ENCODE measurements at regions not wholly inside any gene's neighbourhood (a gene's known extent, or its start where the extent isn't known, plus 50 kb on each side); places are given as distances from the start of the nearest gene placed in this dataset.

DNA sequence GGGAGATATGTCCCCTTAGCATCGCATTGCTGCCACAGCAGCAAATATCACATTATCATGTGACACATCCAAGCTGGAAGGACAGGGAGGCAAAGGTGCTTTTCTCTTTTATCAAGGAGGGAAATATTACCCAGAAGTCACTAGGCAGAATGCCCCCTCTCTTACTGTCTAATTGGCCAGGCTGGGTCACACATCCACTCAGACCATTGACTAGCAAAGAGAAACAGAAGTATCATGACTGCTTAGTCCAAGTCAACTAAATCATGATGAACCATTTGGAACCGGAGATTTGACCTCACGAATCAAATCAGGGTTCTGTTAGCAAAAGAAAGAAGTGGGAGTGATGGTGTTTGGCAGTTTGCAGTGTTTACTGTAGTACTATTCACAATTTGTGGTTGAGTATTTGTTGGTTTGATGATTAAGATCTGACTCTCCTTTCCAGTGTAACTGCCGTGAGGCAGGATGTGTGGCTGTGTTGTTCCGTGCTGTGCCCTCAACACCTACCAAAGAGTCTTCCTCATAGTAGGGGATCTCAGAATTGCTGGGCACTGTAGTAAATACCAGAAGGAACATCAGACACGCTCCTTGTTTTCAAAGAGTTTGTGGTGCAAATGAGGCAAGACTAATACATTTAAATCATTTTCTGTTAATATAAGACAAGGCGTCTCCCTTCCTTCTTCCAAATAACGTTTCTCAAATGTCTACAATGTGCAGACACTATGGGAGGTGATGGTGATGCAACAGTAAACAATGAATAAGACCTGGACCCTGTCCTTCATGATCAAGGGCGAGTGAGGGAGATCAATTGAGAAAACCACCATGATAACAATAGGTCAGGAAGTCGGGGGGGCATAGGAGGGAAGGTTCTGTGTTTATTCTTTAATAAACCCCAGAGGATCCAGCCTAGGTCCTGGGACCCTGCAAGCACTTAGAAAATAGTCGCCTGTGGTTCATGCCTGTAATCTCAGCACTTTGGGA, 194.4 kb upstream of the CRY1 start (continued):
- TF ChIP-seq BCLAF1 (IDR thresholded peaks at IDR 0.05) = no peak
- TF ChIP-seq HOXA3 (CRISPR knock-in tag; IDR thresholded peaks at IDR 0.05) = no peak
- 0 out of 2 replicates have a peak, but pooled peaks have one; percentile 17 for TF ChIP-seq FOSL2 (CRISPR knock-in tag; IDR thresholded peaks at IDR 0.05)
- TF ChIP-seq RARA (CRISPR knock-in tag; IDR thresholded peaks at IDR 0.05) = 0 out of 2 replicates have a peak, but pooled peaks have one; percentile 26
- TF ChIP-seq FOXA3 (CRISPR knock-in tag; IDR thresholded peaks at IDR 0.05) = peak; percentile 62; the same call in 1 of the 2 replicates
- TF ChIP-seq ZNF614 (CRISPR knock-in tag; IDR thresholded peaks at IDR 0.05; ENCODE audit: borderline replicate concordance) = no peak

DNA sequence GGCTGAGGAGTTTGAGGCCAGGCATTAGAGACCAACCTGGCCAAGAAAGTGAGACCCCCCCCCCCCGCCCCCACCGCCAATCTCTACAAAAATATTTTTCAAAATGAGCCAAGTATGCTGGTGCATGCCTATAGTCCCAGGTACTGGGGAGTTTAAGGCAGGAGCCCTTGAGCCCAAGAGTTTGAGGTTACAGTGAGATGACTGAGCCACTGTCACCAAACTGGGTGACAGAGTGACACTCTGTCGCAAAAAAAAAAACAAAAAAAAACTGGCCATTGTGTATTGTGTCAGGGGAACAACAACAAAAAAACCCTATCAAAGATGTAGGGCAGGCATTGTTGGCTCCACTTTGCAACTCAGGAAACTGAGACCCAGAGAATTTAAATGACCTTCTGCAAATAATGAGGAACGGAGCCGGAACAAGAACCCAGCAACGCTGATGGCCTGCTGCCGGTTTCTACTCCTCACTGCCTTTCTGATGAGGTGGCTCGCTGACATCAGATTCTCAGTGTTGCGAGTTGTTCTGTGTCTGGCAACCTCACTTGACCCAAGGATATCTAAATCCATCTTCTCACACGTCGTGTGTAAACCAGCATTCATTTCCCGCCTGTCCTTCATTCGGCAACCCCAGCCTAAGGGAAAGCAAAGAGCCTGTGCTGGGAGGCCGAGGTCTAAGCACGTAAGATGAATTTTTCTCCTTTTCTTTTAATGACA, 195.2 kb upstream of the CRY1 start:
- H3K4me3 ChIP-seq (replicated peaks in 1 of 3; ENCODE audit: insufficient read depth in 1 of 3, low read depth in 2 of 3, low read length in 3 of 3) = no peak overlapping the region
- WGBS (ENCODE audit: low lambda C conversion rate) = 27% methylated on average over 13 of the region's 15 CpGs
- H3K4me2 ChIP-seq (ENCODE audit: low read depth, low read length) = no peak overlapping the region
- no peak overlapping the region for H2AFZ ChIP-seq (ENCODE audit: low read length)
- H3K36me3 ChIP-seq (replicated peaks in 1 of 2; ENCODE audit: control insufficient read depth in 1 of 2, insufficient read depth in 2 of 2, low read length in 2 of 2) = no peaks in the 10 kb centered on the region
- BruUV-seq (replicated peaks) = no TSS peak
- ChIA-PET POLR2A (no interaction called here), CTCF (ENCODE audit: low intra/inter-chr PET ratio, low total read pairs) (no interaction called here)
- FAIRE-seq (no peak), ATAC-seq (no peak), DNase-seq (ENCODE audit: low spot score) (no peak)
- no peaks in the 10 kb centered on the region for H3K9me3 ChIP-seq (ENCODE audit: low read length)
- H3K4me1 ChIP-seq (ENCODE audit: insufficient read depth, low read length) = no peaks in the 10 kb centered on the region
- no peak overlapping the region for H3K9ac ChIP-seq (ENCODE audit: insufficient read depth, low read depth, low read length)
- H3K27ac ChIP-seq (ENCODE audit: extremely low read length, insufficient read depth, low read length) = no peak overlapping the region
- peaks cover 4 to 30% of the 10 kb centered on the region in 2 experiments; a peak in 3 of 5 replicates for H3K27me3 ChIP-seq (ENCODE audit: control insufficient read depth in 1 of 2, insufficient read depth in 2 of 2, low read length in 2 of 2)
- no peaks in the 10 kb centered on the region for H3K79me2 ChIP-seq (ENCODE audit: insufficient read depth, low read length)
- no peaks in the 10 kb centered on the region for H4K20me1 ChIP-seq (ENCODE audit: insufficient read depth, low read length)
- no peak for TF ChIP-seq ZNF234 (CRISPR knock-in tag; conservative IDR thresholded peaks at IDR 0.05)
- TF ChIP-seq ZNF879 (CRISPR knock-in tag; IDR thresholded peaks at IDR 0.05) = no peak
- TF ChIP-seq BRF2 (CRISPR knock-in tag; IDR thresholded peaks at IDR 0.05) = no peak
- no peak for TF ChIP-seq ZNF740 (CRISPR knock-in tag; IDR thresholded peaks at IDR 0.05)
- TF ChIP-seq ZNF441 (CRISPR knock-in tag; IDR thresholded peaks at IDR 0.05; ENCODE audit: borderline replicate concordance) = no peak
- TF ChIP-seq TOPORS (CRISPR knock-in tag; IDR thresholded peaks at IDR 0.05) = no peak
- TF ChIP-seq ZNF256 (CRISPR knock-in tag; conservative IDR thresholded peaks at IDR 0.05) = no peak
- no peak for TF ChIP-seq HNRNPLL (IDR thresholded peaks at IDR 0.05; ENCODE audit: low read depth, low read length, poor library complexity, severe bottlenecking)
- TF ChIP-seq ATF7-NPFF (CRISPR knock-in tag; IDR thresholded peaks at IDR 0.05; ENCODE audit: low read depth) = no peak
- TF ChIP-seq ZNF629 (CRISPR knock-in tag; conservative IDR thresholded peaks at IDR 0.05) = no peak
- intact Hi-C loops (cut with micrococcal nuclease; ENCODE audit: unreplicated experiment) = no loop called here
- in situ Hi-C loops (cut with HindIII; ENCODE audit: extremely low pct_ligation_motif_present, low pct_unique_long_range_greater_than_20kb) = no loop called here
